GM19397 (cell line): ENCODE measurements at regions not wholly inside any gene's neighbourhood (a gene's known extent, or its start where the extent isn't known, plus 50 kb on each side); places are given as distances from the start of the nearest gene placed in this dataset.

ENCODE experiments used
- ATAC-seq: cut with Tn5 transposase; IDR thresholded peaks from one replicate; pipeline ENCODE4 v1.9.1; 2021; ENCODE audit warnings: mild to moderate bottlenecking, moderate library complexity; ENCODE audit not compliant: unreplicated experiment

DNA sequence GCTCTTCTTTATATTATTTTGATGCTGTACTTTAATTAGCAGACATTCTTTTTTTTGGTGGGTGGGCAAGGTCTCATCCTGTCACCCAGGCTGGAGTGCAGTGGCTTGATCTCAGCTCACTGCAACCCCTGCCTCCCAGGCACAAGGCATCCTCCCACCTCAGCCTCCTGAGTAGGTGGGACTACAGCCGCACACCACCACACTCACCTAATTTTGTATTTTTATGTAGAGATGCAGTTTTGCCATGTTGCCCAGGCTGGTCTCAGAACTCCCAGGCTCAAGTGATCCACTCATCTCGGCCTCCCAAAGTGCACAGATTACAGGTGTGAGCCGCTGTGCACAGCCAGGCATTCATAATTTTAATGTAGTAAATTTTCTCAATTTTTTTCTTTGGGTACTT, 608.1 kb downstream of the ZNF385D start:
- ATAC-seq = no peak

DNA sequence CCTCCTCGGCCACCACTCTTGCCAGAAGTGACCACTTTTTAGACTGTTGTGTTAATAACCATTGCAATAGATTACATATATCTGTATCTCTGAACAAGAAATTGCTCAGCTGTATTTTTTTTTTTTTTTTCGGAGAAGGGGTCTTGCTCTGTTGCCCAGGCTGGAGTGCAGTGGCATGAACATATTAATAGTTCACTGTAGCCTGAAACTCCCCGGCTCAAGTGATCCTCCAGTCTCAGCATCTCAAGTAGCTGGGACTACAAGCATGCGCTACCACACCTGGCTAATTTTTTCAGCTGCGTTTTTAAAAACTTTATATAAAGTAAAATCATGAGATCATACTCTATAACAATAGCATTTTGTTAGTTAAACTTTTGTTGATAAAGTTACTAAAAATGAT, 609.0 kb downstream of the ZNF385D start:
- ATAC-seq = no peak

DNA sequence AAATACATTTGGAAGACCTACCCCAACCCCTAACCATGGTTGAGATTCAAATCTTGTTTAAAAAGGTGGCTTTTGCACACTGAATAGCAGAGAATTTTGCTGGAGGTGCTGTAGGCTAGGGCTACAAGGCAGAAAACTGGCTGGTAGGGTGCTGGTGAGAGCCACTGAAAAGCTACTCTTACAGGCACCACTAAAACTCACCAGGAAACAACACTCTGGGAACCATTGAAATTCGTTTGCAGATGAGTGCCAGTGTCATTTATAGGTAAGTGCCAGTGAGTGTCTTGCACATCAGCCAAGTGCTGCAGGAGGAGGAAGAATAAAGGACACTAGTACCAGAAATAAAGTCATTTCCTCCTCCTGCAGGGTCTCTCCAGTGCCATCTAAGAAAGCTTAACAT, 610.2 kb downstream of the ZNF385D start:
- ATAC-seq = no peak

DNA sequence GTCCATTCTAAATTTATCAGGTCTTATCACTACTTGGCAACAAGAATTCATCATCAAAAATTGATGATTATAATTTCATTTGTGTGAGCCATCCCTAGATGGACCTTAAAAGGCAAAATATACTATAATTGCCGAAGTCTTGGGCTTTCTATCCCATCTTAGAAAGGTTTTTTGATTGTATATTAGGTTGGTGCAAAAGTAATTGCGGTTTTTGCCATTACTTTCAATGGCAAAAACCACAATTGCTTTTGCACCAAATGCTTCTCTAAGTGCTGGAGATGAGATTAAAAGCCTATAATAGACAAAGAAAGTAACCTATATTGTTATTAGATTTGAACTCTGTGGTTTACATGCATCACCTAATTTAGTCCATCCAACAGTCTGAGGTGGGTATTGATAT, 612.9 kb downstream of the ZNF385D start:
- no peak for ATAC-seq

DNA sequence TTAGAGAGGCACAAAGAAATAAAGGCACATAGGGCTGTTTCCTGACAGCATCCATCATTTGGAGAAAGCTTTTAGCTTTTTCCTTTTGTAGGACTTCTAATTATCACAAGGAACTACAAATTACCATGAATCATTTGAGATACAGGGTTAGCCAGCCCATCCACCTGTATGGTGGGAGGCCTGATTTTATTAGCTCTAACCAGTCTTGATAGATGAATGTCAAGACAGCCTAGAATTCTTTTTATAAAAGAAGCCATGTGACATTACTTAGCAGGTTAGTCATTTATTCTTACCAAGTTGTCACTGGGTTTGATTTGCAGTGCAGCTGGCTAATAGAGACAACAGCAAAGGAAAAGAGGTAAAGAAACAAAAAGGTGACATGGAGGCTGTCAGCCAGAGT, 618.1 kb downstream of the ZNF385D start:
- ATAC-seq = no peak

DNA sequence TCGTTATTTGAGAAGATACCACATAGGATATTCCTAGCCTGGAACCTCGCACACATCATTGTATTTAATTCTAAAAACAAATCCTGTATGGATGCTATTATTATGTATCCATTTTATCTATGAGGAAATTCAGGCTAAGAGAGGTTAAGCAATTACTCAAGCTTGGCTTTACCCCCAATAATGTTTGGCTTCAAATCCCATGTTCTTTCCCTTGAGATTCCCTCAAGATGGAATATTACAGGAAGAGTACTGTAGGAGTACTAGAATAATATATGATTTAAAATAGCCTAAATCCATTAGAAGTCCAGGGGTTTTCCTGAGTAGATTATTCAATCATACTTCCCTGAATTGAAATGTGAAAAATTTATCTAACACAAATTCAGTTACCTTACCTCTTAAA, 630.2 kb downstream of the ZNF385D start:
- no peak for ATAC-seq

DNA sequence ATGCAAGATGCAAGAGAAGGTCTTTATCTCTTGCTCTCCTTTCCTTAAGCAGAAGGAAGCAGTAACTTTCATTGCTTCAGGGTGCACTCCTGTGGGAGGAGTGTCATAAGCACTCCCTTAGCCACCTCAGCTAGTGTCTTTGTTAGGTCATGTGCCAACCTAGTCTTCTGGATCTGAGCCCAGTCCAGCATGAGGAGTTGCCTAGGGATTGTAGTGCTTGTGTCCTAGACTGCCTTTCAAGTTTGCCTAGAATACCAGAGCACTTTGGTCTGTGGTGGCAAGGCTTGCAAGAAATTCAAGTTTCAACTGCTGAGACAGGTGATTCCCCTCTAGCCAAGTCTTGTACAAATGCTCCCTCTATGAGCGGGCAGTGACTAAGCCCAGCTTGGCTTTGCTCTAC, 633.6 kb downstream of the ZNF385D start:
- ATAC-seq = no peak

DNA sequence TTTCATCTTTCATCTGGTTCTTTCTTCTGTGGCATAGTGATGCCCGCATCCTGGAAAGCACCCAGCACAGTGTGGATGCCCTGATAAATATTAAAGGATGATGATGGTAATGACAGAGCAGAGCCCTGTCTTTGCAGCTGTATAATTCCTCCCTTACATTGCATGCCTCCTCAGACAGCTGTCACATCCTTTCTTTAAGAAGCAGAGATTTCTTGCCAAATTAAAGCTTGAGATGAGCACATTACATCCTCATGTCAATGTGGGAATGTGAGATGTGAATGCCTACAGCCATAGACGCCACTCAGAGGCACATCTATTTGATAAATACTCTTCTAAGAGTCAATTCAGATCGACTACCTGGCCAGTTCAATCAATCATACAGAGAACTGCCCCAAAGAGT, 642.0 kb downstream of the ZNF385D start:
- ATAC-seq = no peak

- ATAC-seq = no peak
Observed at GRCh38 chr3:21105784-21106183, 645.2 kb downstream of the ZNF385D start.

DNA sequence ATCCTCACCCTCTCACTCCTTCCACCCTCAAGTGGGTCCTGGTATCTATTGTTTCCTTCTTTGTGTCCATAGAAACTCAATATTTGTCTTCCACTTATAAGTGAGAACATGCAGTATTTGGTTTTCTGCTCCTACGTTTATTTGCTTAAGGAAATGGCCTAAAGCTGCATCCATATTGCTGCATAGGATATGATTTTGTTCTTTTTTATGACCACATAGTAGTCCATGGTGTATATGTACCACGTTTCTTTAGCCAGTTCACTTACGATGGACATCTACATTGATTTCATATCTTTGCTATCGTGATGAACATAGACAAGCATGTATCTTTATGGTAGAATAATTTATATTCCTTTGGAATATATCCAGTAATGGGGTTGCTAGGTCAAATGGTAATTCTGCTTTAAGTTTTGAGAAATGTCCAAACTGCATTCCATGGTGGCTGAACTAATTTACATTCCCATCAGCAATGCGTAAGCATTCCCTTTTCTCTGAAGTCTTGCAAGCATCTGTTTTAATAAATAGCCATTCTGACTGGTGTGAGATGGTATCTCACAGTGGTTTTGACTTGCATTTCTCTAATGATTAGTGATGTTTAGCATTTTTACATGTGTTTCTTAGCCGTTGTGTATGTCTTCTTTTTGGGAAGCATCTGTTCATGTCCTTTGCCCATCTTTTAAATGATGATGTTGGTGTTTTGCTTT, 650.2 kb downstream of the ZNF385D start:
- ATAC-seq = no peak

GRCh38 chr3:21094686-21095085, 656.3 kb downstream of the ZNF385D start:
- ATAC-seq = no peak

- no peak for ATAC-seq
Observed at GRCh38 chr3:21073561-21073960, 677.4 kb downstream of the ZNF385D start.

- no peak for ATAC-seq
Observed at GRCh38 chr3:21067031-21067813, 683.8 kb downstream of the ZNF385D start.

- no peak for ATAC-seq
Observed at GRCh38 chr3:21062831-21063294, 688.1 kb downstream of the ZNF385D start.

DNA sequence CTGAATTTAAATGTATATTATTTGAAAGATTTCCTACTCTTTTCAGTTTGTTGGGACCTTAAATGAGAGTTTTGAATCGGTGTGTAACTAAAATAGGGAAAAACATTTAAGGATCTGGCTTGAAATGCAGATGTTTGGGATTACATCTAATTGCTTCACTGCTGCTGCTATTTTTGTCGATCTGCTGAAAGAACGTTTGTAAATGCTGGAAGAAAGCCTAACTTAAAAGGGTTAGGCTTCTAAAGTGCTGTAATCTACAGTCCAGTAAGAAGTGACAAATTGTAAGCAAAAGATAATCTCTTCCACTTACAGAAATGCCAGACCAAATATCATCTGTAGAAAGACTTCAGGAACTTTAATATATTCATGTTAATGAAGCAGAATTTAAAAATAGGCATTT, 691.6 kb downstream of the ZNF385D start:
- no peak for ATAC-seq

- ATAC-seq = no peak
Observed at GRCh38 chr3:21056293-21056692, 694.7 kb downstream of the ZNF385D start.

DNA sequence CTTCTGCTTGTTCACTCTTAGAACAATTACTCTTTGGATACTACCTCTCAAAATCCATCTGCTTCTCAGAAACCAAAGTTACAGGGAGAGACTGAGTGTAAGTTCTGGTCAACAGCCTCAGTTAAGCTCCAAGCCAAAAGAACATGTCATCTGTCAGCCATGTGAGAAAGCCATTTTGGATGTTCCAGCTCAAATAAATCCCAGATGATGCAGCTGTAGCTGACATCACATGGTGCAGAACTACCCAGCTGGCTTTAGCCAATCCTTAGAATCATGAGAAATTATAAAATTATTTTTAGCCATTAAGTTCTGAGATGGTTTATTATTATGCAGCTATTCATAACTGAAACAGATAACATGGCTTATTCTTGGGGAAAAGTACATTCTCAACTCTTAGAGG, 696.0 kb downstream of the ZNF385D start:
- no peak for ATAC-seq

DNA sequence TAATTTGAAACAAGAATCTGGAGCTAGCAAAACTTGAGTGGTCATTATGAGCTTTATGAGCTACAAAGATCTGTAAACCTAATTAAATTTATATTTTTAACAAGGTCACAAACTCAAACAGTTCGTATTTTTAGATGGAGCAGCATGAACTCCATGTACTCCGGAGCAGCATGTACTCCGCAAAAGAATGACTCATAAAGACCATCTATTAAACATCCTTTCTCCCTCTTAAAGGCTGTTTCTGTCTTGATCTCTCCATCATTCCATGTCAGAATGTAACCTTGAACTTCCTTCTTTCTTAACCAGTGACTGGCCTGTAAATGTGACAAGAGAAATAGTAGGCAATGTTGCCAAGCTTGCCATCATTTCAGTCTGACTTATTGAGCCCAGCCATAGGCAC, 696.9 kb downstream of the ZNF385D start:
- no peak for ATAC-seq

DNA sequence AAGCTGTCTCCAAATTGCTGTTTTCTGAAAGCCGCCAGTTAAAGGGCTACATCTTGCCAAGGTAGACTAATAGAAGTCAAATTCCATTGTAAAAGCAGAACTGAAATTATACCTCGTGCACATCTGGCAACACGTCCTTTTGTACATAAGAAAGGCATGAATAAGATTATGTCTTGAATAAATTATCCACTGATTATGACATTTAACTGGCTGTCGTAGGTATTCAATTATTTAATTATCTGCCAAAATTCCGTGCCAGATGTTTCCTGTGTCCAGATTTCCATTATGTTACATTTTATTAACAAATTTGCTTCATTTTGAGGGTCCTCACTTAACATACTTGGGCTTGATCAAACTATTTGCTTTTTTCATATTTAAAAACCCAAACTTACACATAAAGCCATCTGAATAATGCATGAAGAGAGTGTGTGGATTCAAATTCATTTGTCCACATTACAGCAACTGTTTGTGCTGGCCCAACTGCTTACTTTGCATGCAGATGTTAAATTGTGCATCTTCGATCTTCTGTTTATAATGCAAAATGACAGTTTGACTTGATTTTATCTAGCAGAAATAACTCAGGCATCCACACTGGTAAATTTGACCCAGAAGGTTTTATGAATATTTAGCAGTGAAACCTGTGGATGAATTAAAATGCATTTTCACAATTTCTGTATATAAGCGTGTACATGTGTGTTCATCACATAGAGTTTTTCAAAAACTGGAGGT, 701.5 kb downstream of the ZNF385D start:
- ATAC-seq = no peak

DNA sequence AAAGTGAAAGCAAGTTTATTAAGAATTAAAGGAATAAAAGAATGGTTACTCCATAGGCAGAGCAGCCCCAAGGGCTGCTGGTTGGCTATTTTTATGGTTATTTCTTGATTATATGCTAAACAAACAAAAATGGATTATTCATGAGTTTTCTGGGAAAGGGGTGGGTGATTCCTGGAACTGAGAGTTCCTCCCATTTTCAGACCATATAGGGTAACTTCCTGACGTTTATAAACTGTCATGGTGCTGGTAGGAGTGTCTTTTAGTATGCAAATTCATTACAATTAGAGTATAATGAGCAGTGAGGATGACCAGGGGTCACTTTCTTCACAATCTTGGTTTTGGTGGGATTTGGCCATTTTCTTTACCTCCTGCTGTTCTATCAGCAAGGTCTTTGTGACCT, 707.9 kb downstream of the ZNF385D start:
- ATAC-seq = no peak

DNA sequence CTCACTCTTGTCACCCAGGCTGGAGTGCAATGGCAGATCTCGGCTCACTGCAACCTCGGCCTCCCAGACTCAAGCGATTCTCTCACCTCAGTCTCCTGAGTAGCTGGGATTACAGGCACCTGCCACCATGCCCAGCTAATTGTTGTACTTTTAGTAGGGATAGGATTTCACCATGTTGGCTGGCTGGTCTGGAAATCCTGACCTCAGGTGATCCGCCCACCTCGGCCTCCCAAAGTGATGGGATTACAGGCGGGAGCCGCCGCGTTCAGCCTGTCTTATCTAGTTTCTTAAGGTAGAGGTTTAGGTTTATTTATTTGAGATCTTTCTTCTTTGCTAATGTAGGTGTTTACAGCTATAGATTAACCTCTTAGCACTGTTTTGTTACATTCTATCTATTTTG, 708.8 kb downstream of the ZNF385D start:
- ATAC-seq = no peak

DNA sequence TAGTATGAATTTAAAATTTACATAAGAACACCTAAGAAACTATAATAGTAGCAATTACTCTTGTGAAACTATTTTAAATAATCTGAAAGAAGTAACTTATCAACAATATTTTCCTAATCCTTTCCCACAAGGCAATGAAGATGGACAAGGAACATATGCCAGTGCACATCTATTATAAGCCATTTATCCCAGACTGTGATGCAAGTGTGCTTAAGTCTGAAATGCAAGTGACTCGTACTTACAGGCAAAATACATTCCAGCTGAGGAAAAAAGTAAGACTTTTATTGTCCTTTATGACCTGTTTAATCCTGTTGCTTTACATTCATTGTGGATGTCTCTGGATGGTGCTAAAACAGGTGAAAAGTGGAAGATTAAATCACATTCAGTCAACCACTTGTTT, 709.4 kb downstream of the ZNF385D start:
- no peak for ATAC-seq
